Fibroblast of skin of scalp (primary cell): ENCODE measurements at regions not wholly inside any gene's neighbourhood (a gene's known extent, or its start where the extent isn't known, plus 50 kb on each side); places are given as distances from the start of the nearest gene placed in this dataset.
"Not testable (repeated sequence)": the region's sequence is repeated elsewhere in the genome, so short reads cannot be mapped to it uniquely, and the experiment has no call there.

Experiments
- DNase-seq: peaks from one replicate; pipeline ENCODE4 v3.0.0-alpha.2; 2013

DNA sequence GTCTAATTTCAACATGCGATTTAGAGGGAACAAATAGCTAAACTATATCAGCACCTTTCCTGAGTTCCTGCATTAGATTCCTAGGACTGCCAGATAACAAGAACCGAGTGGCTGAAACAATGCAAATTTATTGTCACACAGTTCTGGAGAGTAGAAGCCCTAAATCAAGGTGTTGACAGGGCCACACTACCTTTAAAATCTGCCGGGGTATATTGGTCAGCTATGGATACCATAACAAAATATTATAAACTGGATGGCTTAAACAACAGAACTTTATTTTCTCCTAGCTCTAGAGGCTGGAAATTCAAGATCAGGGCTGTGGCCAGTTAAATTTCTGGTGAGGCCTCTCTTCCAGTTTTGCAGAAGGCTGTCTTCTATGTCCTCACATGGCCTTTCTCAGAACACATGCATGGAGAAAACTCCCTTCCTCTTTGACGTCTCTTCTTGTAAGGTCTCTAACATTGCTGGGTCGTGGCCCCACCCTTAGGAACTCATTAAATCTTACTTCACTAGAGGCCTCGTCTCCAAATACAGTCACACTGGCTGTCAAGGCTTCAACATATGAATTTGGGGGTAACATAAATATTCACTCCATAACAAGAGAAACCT, 144.3 kb downstream of the FCRL5 start:
- no peak for DNase-seq

DNA sequence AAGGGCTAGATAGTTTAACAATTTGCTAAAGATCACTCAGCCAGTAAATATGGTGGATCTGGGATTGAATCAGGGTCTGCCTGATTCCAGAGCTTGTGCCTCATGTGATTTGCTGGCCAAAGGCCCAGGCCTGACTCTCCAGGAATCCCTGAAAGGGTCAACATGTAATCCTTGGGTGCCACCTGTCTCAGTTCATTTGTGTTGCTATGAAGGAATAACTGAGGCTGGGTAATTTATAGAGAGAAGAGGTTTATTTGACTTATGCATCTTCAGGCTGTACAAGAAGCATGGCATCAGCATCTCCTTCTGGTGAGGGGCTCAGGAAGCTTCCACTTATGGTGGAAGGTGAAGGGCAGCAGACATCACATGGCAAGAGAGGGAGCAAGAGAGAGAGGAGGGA, 144.9 kb downstream of the FCRL5 start:
- no peak for DNase-seq

DNA sequence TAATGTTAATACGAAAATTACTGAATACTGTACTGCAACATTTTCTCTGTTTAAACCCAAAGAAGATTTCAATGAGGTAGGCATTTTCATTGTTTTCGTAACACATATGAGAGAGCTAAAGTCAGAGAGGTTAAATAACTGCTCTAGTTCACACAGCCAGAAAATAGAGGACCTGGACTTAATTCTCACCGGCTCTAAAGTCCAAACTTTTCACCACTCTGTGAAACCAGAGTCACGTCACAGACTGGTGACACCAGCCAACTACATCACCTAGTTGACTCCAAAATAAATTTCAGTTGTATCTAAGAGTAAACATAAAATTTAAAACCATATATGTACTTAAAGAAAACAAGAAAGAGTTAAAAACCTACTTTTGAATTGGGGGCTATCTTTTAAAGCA, 146.7 kb downstream of the FCRL5 start:
- DNase-seq = no peak

DNA sequence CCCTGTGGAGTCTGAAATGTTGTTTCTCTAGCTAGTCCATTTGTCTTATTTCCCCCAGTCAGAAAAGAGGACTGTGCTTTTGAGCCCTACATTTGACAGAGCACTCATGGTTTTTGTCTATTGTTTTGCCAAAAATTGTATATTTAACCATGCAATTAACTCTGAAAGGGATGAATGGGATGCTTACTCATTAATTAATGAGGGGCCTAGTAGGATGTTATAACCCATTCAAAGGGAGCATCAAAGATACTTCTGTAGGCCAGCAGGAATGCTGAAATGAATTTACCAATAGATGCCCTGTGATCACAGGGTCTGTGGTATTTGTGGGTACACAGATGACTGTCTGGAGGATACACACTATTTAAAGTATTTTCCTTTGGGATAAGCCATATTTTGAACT, 147.7 kb downstream of the FCRL5 start:
- DNase-seq = no peak

DNA sequence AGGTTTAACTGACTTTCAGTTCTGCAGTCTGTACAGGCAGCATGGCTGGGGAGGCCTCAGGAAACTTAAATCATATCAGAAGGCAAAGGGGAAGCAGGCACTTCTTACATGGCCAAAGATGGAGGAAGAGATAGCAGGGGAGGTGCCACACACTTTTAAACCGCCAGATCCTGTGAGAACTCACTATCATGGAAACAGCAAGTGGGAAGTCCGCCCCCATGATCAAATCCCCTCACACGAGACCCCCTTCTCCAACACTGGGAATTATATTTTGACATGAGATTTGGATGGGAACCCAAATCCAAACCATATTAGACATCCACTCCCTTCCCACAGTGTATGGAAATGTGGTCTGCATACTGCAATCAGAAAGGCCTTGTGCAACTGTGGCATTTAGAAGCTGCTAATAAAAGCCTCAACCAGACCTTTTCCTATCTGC, 148.2 kb downstream of the FCRL5 start:
- no peak for DNase-seq

DNA sequence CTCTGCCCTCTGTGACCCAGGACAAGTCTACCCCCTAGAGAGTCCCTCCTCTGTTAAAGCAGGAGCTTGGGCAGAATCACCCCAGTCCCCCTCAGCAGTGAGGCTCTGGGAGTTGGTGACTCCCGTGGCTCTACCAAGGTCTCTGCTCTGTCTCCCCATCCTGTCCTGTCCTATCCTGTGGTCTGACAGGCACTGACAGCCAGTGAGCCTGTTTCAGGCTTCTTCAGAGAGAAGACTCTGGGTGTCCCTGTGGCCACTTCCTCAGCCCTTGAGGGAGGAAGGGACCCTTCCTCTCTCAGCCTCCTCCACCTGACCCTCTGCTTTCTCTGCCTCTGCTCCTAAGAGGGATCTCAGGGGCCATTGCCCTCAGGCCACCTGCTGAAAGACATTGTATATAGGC, 148.7 kb downstream of the FCRL5 start:
- DNase-seq = no peak

DNA sequence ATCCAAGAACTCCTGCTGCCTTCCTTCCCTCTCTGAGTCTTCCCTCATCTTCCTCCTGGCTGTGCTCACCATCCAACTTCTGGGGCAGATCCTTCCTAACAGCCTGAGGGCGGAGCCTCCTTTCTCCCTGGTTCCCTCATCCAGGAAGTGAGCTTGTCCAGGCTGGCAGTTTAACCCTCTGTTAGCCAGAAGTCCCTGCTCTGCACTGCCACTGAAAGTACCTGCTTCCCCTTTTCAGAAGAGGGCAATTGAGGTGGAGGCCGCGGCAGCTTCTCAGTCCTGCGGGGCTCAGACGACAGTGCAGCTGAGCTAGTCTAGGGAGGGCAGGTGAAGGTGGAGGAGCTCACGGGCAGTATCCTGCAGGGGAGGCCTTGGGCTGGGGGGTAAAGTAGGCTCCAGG, 149.1 kb downstream of the FCRL5 start:
- DNase-seq = peak; percentile 19

DNA sequence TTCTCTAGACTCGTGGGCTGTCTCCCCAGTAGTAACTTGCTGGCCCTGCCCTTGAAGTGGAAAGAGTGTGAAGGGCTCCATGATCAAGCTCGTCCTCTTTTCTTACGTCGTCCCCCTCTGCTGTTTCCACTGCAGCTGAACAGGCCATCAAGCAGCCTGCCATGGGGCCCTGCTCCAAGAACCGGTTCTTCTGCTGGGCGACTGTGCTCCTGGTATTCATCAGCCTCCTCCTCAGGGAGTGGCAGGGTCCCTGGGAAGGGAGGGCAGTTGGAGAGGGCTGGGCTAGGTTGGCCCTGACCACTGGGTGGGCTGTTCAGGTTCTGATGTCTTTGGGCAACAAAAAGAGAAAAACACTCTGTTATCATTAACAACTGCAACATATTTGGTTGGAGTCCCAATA, 151.5 kb downstream of the FCRL5 start:
- DNase-seq = no peak

DNA sequence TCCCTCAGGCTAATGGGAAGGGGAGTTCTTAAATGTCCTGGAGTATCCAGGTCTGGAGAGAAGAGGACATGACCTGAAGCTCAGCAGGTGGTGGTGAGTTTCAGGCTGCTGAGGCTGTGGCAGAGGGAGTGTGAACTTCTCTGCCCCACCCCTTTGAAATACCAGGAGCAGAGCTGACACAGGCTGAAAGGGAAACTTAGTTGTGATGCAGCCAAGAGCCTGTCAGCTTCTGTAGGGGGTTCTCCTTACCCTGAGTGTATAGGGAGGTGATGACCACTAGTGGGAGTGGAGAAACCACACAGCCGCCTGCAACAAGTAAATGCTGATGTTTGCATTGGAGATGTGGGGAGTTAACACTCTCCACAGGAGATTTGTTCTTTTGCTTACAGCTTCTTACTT, 152.3 kb downstream of the FCRL5 start:
- peak; percentile 22 for DNase-seq

DNA sequence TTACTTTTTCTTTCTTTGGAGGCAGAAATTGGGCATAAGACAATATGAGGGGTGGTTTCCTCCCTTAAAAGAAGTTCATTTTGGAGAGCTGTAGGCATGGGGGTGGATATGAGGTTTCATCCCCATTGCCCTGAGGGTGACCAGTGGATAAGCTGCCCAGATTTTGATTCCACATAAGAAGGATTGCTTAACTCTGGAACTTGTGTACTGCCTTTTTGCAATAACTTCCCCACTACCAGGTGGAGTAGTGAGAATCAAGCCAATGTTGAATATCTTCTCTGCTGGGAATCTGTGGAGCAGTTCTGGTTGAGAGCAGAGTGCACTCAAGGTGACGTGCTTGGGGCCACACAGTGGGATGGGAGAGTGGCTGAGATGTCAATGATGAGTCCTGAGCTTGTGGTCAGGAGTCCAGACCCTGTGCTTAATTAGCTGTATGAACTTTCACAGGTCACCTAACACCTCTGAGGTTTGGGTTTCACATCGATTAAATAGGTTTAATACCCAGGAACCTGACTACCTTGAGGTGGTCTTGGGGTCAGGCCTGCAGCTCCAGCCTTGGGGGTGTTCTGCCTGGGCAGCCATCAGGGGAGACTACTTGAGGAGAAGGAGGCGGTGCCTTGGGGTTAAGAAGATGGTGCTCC, 152.9 kb downstream of the FCRL5 start:
- no peak for DNase-seq

- peak; percentile 88 for DNase-seq
Measured at GRCh38 chr1:157390651-157391050, 161.7 kb downstream of the FCRL5 start.

GRCh38 chr1:157388057-157388456, 164.3 kb downstream of the FCRL5 start:
- no peak for DNase-seq

GRCh38 chr1:157384258-157384657, 168.1 kb downstream of the FCRL5 start:
- no peak for DNase-seq

- DNase-seq = no peak
Measured at GRCh38 chr1:157382351-157382750, 170.0 kb downstream of the FCRL5 start.

DNA sequence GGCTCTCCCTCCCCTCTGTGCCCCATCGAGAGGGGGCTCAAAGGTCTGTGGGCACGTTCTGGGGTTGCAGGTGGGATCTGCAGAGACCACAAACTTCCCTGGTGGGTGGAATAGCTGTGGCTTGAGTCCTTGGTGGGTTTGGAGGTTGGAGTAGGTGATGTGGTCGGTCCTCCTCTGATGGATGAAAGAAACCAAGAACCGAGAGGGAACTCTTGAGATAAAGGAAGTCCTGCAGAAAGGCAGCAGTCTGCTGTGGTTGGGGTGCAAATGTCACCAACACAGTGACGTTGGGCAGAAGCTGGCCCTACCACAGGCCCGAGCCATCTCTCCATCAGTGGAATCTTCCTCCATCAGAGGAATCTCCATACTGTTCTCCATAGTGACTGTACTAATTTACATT, 171.8 kb downstream of the FCRL5 start:
- DNase-seq = no peak

DNA sequence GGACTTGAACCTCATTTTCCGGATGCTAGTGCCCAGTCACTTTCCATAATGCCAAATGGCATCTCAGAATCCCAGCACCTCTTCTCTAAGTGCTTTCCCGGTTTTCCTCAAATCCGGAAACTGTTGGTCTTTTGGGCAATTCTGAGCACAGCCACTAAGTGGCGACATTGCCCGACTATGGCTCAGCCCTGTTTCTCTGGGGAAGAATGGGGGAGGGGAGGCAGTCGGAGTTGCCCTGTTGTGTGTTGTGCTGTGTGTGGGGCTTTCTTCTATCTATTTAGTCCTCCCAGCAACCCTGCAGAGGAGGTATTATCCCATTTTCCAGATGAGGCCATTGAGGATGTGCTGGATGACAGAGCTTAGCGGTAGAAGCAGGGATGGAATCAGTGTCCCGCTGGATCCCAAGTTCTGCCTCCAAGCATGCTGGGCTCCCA, 175.0 kb downstream of the FCRL5 start:
- peak; percentile 67 for DNase-seq

GRCh38 chr1:157376681-157377080, 175.6 kb downstream of the FCRL5 start:
- no peak for DNase-seq

DNA sequence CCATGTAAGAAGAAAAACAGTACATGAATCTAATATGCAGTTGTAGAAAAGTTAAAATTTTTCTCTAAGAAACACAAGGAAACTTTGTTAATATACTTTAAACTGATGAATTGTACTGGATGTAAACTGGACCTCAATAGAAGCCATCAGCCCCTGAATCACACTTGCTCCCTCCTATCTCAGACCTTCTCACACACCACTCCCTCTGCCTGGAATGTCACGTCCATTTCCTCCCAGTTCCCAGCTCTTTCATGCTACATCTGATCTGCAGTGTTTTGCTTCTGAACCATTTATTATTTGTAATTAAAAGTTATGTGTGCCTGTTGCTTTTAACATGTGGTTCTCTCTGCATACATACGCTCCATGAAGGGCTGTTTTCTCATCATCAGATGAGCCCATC, 180.0 kb downstream of the FCRL5 start:
- DNase-seq = not testable (repeated sequence)

GRCh38 chr1:157371826-157372225, 180.5 kb downstream of the FCRL5 start:
- no peak for DNase-seq

DNA sequence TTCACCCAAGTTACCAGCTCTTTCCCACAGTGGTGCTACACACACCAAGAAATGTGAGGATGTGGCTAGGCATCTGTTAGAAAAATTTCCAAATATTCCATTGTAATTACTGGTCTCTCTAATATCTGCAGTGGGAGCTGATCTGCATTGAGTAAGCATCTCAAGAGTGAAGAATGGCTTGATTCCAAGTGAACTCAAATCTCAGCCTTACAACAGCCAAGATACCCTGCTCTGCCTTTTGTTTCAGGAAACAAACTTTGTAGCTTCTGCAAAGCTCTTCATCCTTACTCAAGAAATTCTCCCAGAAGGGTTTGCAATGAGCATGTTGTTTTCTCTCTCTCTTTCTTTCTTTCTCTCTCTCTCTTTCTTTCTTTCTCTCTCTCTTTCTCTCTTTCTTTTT, 181.1 kb downstream of the FCRL5 start:
- no peak for DNase-seq

GRCh38 chr1:157370698-157371097, 181.6 kb downstream of the FCRL5 start:
- no peak for DNase-seq

DNA sequence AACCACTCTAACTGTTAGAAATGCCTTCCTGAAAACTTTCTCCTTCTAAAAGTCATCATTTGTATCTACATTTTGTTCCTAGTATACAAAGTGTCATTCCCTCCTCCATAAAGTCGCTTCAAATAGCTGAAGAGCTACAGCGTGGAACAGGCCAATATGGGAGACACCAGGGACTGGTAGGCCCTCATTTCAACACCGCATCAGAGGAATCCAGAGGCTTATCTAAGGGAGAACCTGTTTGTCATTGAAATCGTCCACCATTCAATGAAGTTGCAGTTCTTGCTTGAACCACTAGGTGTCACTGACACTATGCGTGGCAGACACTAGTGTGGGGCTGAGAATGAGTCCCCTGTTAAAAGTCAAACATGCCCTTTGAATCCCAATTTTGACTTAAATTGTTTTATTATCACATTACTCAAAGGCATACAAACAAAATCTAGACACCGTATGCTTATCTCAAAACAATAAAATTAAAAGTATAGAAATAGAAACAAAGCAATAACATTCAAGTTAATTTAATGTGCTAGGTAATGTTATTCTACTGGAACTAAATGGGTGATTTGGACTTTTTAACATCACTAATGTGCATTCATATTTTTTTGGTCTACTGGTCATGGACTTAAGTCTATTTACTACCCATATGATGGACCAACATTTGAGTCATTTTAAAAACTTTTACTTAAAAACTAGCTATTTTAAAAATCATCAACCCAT, 182.3 kb downstream of the FCRL5 start:
- DNase-seq = peak; percentile 60

DNA sequence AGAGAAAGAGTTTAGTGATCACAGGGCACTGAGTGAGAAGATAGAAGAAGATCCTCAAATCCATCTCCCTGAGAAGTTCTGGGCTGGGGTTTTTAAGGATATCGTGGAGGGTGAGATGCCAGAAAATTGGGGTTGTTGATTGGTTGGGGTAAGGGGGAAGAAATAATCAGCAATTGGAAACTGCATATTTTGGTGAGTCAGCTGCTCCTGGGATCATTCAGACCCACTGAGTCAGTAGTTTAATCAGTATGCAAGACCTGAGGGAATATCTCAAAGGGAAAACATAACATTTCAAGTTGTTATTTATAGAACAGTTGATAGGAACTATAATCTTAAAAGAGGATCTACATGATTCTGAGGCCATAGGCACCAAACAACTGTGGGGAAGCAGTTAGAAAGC, 183.4 kb downstream of the FCRL5 start:
- not testable (repeated sequence) for DNase-seq

GRCh38 chr1:157368363-157368762, 184.0 kb downstream of the FCRL5 start:
- DNase-seq = no peak
